Spleen (tissue), 11 donors: ENCODE measurements at regions not wholly inside any gene's neighbourhood (a gene's known extent, or its start where the extent isn't known, plus 50 kb on each side); places are given as distances from the start of the nearest gene placed in this dataset.

ENCODE experiments used
- DNase-seq: peaks from one replicate; pipeline ENCODE4 v3.0.0-alpha.2; 2020
- H3K27ac ChIP-seq, 8 donors: fragments of 200-600 bp; sonication (generic) in 7 of 8; 1 replicate in 4 of 8; 2 replicates in 4 of 8; pipeline versions ENCODE4 v1.5.0 to v1.8.0; 2016 to 2021; ENCODE audit warnings: inconsistent platforms in 4 of 8, mild to moderate bottlenecking in 4 of 8, moderate library complexity in 1 of 8
- H3K27me3 ChIP-seq, 7 donors: fragments of 200-600 bp; sonication (generic) in 6 of 7; replicated peaks in 1 of 7; 1 replicate in 4 of 7; 2 replicates in 3 of 7; pipeline versions ENCODE4 v1.5.0 to v1.8.0; 2016 to 2021; ENCODE audit warnings: inconsistent platforms in 3 of 7, mild to moderate bottlenecking in 1 of 7
- H3K36me3 ChIP-seq, 6 donors: fragments of 200-600 bp; sonication (generic) in 5 of 6; 1 replicate in 4 of 6; 2 replicates in 2 of 6; pipeline versions ENCODE4 v1.5.0 to v1.8.0; 2016 to 2021; ENCODE audit warnings: inconsistent platforms in 2 of 6
- H3K4me1 ChIP-seq, 6 donors: fragments of 200-600 bp; sonication (generic) in 5 of 6; 1 replicate in 3 of 6; 2 replicates in 3 of 6; pipeline versions ENCODE4 v1.5.0 to v1.8.0; 2016 to 2021; ENCODE audit warnings: inconsistent platforms in 3 of 6
- H3K4me3 ChIP-seq, 8 donors: fragments of 200-600 bp; sonication (generic) in 7 of 8; 1 replicate in 4 of 8; 2 replicates in 4 of 8; pipeline versions ENCODE4 v1.5.0 to v1.8.0; 2016 to 2021; ENCODE audit warnings: inconsistent platforms in 4 of 8, mild to moderate bottlenecking in 4 of 8, moderate library complexity in 2 of 8
- H3K9me3 ChIP-seq, 8 donors: fragments of 200-600 bp; sonication (generic) in 7 of 8; 1 replicate in 4 of 8; 2 replicates in 4 of 8; pipeline versions ENCODE4 v1.5.0 to v1.8.0; 2016 to 2021; ENCODE audit warnings: inconsistent platforms in 4 of 8
- POLR2A ChIP-seq, 3 donors: fragments of 450-650 bp; IDR thresholded peaks; one replicate each; pipeline ENCODE4 v1.5.1; 2017; ENCODE audit warnings: antibody characterized with exemption in 3 of 3, mild to moderate bottlenecking in 1 of 3
- POLR2AphosphoS5 ChIP-seq, 3 donors: sonication (generic); formaldehyde crosslinking; IDR thresholded peaks; one replicate each; pipeline ENCODE4 v1.5.1; 2017; ENCODE audit warnings: antibody characterized with exemption in 3 of 3
- WGBS, 5 donors: extraction: QIAGEN DNeasy Blood & Tissue Kit in 3 of 5; methylation state at CpG; one replicate each; pipeline versions ENCODE4 v1.1.5 to v1.1.7; 2013 to 2018; 5-methylcytosine and 5-hydroxymethylcytosine counted together
- intact Hi-C: fragments of 100-400 bp; cut with DNase I; formaldehyde crosslinking; loops from one replicate; pipeline ENCODE4 v1.15.0; 2023; ENCODE audit warnings: low total_unique reads
- TF ChIP-seq, protein P1 (sequence below), 11 experiments: fragments of 200-600 bp in 7 of 11; fragments of 450-650 bp in 4 of 11; sonication (generic) in 4 of 11; IDR thresholded peaks in 8 of 11; conservative IDR thresholded peaks in 3 of 11; 1 replicate in 7 of 11; 2 replicates in 4 of 11; pipeline versions ENCODE4 v1.4.0 to v1.8.0; 2016 to 2021; ENCODE audit warnings: antibody characterized with exemption in 11 of 11, inconsistent platforms in 4 of 11, mild to moderate bottlenecking in 1 of 11
- donor health status: healthy with polysubstance abuse.
- donor health status: DM: no; HTN: no; CAD: no; lungs with moderate emphysema.
- donor health status: DM: no; HTN: no; CAD: no.
- donor health status: Bipolar disorder and iron deficiency.
- donor health status: healthy.
- donor health status: DM: no; HTN: no; CAD: no.
- donor health status: DM: yes; HTN: yes; CAD: no.

DNA sequence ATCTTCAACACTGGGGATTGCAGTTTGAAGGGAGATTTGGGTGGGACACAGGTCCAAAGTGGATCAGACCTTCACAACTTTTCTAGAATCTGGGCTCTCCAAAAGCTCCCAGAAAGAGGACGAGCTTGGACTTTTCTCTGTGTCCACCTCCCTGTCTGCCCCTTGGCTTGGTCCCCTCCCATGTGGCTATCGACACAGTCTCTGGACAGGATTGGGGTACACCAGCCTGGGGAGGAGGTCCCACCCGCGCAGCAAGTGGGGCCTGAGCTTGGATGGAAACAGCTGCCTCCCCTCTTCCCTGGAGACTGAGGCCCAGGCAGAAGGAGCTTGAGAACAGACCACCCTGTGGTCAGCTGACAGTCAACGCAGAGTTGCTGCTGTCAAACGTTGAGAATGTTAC is 84.6 kb upstream of the FCN1 start:
- no peaks in the 10 kb centered on the region for H3K36me3 ChIP-seq
- peak; percentile 50 for DNase-seq
- H3K4me1 ChIP-seq, result no peaks in the 10 kb centered on the region
- TF ChIP-seq, protein P1, sequence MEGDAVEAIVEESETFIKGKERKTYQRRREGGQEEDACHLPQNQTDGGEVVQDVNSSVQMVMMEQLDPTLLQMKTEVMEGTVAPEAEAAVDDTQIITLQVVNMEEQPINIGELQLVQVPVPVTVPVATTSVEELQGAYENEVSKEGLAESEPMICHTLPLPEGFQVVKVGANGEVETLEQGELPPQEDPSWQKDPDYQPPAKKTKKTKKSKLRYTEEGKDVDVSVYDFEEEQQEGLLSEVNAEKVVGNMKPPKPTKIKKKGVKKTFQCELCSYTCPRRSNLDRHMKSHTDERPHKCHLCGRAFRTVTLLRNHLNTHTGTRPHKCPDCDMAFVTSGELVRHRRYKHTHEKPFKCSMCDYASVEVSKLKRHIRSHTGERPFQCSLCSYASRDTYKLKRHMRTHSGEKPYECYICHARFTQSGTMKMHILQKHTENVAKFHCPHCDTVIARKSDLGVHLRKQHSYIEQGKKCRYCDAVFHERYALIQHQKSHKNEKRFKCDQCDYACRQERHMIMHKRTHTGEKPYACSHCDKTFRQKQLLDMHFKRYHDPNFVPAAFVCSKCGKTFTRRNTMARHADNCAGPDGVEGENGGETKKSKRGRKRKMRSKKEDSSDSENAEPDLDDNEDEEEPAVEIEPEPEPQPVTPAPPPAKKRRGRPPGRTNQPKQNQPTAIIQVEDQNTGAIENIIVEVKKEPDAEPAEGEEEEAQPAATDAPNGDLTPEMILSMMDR (IDR thresholded peaks at IDR 0.05 in 8 of 11, conservative IDR thresholded peaks at IDR 0.05 in 3 of 11), result no peak
- no peak for TF ChIP-seq POLR2A (IDR thresholded peaks at IDR 0.05)
- TF ChIP-seq POLR2AphosphoS5 (IDR thresholded peaks at IDR 0.05), result no peak
- H3K4me3 ChIP-seq, result no peak overlapping the region
- H3K27ac ChIP-seq, result no peak overlapping the region
- intact Hi-C loops, result no loop called here
- peaks cover 0 to 51% (median 37%) of the 10 kb centered on the region in 8 donors for H3K9me3 ChIP-seq
- WGBS, 5 donors, result 48 to 55% (median 52%) methylated on average over 4 to 6 of the region's 6 CpGs
- H3K27me3 ChIP-seq, result peaks cover 0 to 28% (median 0%) of the 10 kb centered on the region in 7 donors

DNA sequence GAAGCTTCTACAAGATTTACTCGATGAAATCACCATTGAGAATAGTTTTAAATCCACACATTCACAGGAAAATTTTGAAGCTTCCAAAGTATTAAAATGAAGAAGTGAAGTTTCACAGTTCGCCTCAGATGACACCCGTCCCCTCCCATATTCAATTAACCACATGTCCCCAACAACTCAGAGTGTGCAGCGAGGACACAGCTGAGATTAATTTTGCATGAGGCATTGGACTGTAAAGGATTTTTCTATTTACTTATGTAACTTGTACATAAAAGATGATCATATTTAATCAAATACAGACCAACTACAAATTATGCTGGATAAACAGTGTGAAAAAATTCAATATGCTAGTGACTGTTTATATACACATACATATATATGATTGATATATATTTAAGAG is 84.7 kb upstream of the OLFM1 start:
- intact Hi-C loops, result no loop called here
- TF ChIP-seq POLR2A (IDR thresholded peaks at IDR 0.05), result no peak
- TF ChIP-seq, protein P1 (IDR thresholded peaks at IDR 0.05 in 8 of 11, conservative IDR thresholded peaks at IDR 0.05 in 3 of 11), result no peak
- WGBS, 5 donors, result 37 to 47% (median 45%) methylated on average over 4 of the region's 4 CpGs

DNA sequence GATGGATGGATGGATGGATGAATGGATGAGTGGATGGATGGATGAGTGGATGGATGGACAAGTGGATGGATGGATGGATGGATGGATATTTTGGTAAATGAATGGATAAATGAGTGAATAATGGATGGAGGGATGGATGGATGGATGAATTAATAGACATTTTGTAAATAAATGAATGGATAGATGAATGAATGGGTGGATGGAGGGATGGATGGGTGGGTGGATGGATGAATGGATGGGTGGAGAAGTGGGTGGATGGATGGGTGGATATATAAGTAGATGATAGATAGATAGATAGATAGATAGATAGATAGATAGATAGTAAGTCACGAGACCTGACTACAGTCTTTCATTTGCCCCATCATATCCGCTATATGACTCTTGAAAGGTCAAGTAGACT is 82.7 kb upstream of the OLFM1 start:
- 84 to 95% (median 89%) methylated on average over 2 of the region's 2 CpGs for WGBS, 5 donors
- H3K4me1 ChIP-seq, result no peaks in the 10 kb centered on the region
- H3K4me3 ChIP-seq, result no peak overlapping the region
- peaks cover 0 to 37% (median 0%) of the 10 kb centered on the region in 7 donors for H3K27me3 ChIP-seq
- peaks cover 0 to 28% (median 22%) of the 10 kb centered on the region in 8 donors for H3K9me3 ChIP-seq
- H3K27ac ChIP-seq, result no peak overlapping the region
- no peak for DNase-seq
- no peaks in the 10 kb centered on the region for H3K36me3 ChIP-seq
- intact Hi-C loops, result no loop called here
- TF ChIP-seq POLR2AphosphoS5 (IDR thresholded peaks at IDR 0.05) (no peak), POLR2A (IDR thresholded peaks at IDR 0.05) (no peak)
- TF ChIP-seq, protein P1 (IDR thresholded peaks at IDR 0.05 in 8 of 11, conservative IDR thresholded peaks at IDR 0.05 in 3 of 11), result no peak

More for the DNA sequence above, 84.7 kb upstream of the OLFM1 start:
- Histone ChIP-seq H3K36me3 (no peaks in the 10 kb centered on the region), H3K27ac (no peak overlapping the region), H3K4me1 (no peaks in the 10 kb centered on the region), H3K27me3 (peaks cover 0 to 31% (median 0%) of the 10 kb centered on the region in 7 donors), H3K4me3 (no peak overlapping the region), H3K9me3 (peaks cover 0 to 47% (median 37%) of the 10 kb centered on the region in 8 donors)
- no peak for DNase-seq

DNA sequence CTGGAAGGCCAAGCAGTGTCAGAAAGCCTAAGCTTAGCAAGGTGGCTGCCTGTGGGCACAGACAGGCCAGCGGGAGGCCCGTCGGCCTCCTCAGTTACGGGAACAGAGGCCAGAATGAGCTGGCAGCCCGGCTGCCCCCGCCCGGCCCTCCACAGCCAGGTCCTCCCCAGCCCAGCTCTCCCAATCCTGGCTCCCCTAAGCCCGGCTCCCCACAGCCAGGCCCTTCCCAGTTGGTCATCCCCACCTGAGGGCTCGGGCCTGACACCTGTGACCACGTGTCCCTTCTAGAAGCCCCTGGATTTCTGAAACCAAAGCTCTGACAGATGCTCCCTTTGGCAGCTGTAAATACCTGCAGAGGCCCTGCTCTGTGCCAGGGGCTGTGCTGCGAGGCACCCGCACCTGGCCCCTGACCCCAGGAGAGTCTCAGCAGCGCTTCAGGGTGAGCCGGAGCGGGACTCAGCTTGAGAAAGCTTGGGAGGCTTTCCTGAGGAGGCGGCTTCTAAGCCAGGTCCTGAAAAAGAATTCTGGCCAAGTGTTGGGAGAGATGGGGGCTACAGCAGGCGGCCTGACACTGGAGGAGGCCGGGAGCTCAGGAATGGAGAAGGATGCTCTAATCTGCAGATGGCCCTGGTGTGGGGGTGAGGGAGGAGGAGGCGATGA is 80.4 kb upstream of the OLFM1 start:
- Histone ChIP-seq H3K27ac (no peak overlapping the region), H3K4me1 (no peaks in the 10 kb centered on the region), H3K27me3 (peaks cover 0 to 28% (median 0%) of the 10 kb centered on the region in 7 donors), H3K4me3 (no peak overlapping the region), H3K9me3 (peaks cover 0 to 5% (median under 1%) of the 10 kb centered on the region in 8 donors), H3K36me3 (no peaks in the 10 kb centered on the region)
- TF ChIP-seq, protein P1 (IDR thresholded peaks at IDR 0.05 in 8 of 11, conservative IDR thresholded peaks at IDR 0.05 in 3 of 11), result no peak
- TF ChIP-seq POLR2AphosphoS5 (IDR thresholded peaks at IDR 0.05), result no peak
- TF ChIP-seq POLR2A (IDR thresholded peaks at IDR 0.05), result no peak
- WGBS, 5 donors, result 88 to 92% (median 90%) methylated on average over 12 to 19 of the region's 19 CpGs
- no peak for DNase-seq
- intact Hi-C loops, result no loop called here
